GM18867 (cell line): ENCODE measurements at regions not wholly inside any gene's neighbourhood (a gene's known extent, or its start where the extent isn't known, plus 50 kb on each side); places are given as distances from the start of the nearest gene placed in this dataset.
"Not testable (repeated sequence)": the region's sequence is repeated elsewhere in the genome, so short reads cannot be mapped to it uniquely, and the experiment has no call there.

Source experiments
- ATAC-seq: cut with Tn5 transposase; IDR thresholded peaks from one replicate; pipeline ENCODE4 v1.9.1; 2021; ENCODE audit warnings: mild to moderate bottlenecking, moderate library complexity; ENCODE audit not compliant: unreplicated experiment

DNA sequence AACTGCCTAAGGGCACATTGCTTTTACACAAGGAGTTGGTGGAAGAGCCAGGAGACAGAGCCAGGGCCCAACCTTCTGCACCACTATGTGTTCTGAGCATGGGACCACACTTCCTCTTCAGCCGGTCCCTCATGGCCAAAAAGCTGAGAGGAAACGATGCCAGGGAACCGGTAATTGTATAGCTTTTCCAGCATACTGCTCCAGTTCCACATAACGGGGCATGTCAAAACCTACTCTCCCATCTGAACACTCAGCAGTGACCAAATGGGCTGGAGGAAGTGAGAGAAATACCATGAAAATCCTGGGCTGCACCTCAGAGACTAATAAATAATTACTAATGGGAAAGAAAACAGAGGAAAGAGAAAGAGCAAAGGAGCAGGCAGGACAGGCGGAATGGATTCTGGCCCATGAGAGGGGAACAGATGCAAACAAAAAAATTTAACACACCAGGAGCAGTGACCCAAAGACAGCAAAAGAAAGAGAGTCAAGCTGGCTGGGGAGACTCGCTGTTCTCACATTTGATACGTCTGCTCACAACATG is 52.0 kb upstream of the BMP2 start:
- ATAC-seq = no peak

DNA sequence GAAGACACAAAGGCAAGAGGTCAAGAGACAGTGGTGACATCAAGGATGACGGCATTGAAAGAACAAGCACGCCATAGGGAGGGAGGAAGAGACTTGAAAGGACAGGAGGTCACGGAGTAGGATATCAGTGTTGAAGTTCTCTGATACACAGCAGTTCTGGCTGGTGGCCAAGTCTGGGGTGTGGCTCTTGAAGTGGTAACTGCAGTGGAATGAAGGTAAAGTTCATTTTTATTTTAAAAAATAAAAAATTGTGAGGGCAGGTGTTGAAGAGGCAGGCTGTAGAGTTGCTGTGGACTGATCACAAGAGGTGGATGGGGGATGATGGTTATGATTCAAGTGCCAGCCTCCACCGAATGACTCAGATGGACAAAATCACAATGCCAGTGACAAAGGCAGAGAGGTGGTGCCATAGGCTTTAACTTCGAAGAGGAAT is 53.2 kb upstream of the BMP2 start:
- ATAC-seq = no peak

DNA sequence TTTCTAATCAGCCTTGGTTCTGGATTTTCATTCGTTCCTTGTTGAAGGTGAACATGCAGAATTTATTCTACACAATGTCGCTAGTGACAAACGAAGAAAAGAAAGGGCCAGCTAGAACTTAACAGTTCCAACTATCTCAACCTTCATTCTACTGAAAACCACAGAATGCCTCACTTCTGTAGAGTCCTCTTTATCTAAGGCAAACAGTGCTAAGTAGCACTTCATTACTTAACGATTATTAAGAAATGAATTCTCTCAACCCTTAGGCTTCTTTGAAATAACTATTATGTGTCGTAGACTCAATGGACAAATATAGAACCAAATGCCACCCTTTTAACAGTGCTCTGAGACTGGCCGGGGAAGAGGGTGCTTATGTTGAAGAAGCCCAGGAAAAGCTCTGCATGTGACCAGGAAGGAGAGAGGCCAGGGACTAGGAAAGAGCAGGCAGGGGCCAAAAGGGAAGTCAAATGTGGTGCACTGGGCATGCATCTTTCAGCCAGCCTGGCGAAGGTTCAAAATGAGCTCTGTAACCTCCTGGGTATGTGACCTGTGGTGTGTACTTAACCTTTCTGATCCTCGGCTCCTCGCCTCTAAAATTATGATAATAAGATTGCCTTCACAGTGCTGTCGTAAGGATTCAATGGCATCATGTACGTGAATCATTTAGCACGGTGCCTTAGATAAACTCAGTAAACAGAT is 55.4 kb upstream of the BMP2 start:
- no peak for ATAC-seq

DNA sequence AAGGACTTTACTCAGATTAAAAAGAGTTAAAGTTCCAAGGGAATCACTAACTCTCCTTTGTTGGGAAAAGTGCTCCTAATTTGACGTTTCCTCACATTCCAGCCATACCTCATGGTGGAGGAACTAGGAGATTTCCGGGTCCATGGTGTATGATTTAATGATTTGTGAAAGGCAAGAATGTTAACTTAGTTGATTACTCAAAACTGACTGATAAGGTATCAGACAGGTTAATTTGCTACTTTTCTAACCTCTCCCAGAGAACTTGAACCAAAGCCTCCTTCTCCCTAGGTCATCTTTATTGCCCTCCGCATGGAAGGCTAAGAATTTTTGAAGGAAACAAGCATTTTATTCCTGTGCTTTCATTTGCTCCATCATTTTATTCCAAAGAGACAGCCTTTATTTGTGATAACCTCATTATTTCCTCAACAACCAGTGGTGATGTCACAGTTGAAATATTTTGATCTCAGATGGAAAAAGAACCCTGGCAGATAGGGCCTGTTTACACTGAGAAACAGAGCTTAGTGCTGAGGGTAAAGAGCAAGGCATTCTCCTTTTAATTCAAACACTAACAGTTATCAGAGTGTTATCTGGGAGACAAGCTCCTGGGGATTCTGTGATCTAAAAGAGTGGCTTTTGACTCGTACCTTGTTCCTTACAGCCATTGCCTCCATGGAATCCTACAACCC is 57.4 kb upstream of the BMP2 start:
- no peak for ATAC-seq

DNA sequence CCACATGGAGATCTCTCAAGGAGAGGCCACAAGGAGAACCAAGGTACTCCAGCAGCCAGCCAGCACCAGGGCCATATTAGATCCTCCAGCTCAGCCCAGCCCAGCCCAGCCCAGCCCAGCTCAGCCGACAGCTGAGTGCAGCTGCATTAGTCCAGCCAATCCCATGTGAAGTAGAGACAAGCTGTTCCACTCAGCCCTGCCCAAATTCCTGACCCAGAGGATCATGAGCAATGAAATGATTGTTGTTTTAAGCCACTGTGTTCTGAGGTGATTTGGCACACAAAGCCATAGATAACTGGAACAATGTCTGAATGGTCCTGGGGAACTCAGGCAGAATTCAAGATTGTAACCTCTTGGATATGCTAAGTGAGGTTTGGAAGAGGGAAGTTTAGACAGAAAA is 59.5 kb upstream of the BMP2 start:
- no peak for ATAC-seq

DNA sequence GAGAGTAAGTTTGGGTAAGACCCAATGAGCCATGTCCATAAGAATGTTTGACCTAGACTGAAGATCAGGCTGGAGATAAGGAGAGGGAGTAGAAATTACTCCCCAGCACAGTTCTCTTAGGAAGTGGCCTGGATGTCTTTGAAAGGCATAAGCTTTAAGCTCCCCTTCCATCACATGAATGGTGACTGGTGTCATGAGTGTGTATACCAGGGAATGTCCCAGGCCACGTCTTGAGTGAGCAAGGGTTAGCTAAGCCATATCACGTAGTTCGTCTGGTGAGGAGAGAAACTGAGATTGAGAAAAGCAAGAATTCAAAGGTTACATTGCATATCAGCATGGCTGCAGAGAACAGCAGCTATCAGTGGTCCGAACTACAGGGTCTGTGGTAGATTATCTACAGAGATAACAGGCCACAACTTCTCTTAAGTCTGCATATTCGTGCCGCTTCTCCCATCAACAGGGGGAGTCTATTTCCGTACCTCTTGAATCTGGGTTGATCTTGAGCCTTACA is 60.1 kb upstream of the BMP2 start:
- ATAC-seq = no peak

DNA sequence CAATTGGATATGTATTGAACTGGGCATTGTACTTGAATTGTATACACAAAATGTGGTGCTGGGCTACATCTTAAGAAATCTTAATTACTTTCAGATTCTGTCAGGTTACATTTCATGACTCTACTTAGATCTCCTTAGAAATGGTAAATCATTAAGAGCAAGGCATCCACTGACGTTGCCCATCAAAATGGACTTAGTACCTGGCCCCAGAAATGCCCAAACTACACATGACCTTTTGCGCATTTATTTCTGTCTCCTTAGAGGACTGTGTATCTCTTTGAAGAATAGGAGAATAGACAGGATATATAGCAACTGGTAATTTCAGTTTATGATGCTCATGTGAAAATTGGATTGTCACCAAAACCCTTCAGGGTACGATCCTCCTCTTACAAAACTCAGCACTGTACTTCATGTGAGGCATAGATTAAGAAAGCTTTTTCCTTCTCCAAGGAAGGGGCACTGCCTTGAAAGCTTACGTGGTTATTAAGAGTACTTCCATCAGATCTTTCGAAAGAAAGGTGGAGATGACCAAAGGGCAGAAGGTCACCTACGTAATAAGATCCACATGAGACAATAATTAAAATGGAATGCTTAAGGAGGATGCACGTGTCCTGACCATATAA is 61.4 kb upstream of the BMP2 start:
- ATAC-seq = no peak

DNA sequence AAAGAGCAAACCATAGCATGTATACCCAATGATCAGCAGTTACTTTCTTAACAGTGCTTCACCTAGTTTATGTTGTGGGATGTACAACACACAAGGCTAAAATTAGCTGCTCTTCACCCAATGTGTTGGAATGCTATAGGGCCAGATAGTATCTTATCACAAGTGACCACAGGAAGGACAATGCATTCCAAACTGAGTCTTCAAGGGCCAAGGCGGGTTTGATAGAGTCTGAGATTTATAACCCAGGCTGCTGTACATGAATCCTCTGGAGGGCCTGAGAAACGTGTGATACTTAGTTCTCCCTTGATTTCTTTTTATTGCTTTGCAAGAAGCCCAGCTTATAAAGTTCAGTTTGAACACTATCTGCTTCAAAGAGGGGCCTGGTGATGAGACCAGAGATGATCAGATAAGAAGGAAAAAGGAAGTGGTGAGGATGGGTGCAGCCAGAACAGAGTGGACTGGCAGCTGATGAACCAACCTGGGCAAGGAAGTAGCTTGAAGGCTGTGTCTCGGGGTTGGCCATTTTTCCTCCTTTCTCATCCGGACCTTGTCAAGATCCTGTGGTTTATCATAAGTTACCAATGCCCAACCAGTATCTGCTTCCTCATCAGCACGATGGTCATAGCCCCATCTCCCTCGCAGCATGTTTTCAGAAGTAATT is 62.2 kb upstream of the BMP2 start:
- ATAC-seq = no peak

DNA sequence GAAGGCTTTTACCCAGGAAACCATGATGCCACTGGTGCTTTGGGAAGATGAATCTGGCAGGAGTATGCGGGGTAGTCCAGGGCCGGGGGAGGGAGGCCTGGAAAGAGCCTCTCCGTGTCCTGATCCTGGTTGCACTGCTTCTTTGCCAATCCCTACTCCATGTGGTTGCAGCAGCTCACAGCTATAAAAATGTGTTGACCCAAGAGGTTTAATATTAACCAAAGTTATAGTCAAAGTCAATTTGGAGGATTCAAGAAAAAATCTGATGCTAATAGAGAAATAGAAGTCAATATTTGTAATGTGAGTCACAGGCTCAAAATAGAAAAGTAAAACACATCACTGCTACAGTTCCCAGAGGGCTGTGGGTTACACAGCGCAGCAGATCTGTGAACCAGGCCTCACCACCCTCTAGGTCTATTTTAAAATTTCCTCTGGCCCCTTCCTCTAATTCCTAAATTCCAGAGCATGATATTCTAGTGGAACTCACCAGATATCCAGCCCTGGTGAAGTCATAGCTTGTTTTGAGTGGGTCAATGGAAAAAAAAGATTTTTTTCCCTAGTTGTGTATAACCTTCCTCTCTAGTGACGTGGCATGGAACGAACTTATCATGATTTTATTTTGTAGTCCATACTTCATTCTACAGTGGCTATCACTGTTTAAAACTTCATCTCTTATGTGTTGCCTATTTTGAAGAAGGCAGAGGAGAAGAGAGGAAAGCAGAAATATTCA is 63.2 kb upstream of the BMP2 start:
- no peak for ATAC-seq

DNA sequence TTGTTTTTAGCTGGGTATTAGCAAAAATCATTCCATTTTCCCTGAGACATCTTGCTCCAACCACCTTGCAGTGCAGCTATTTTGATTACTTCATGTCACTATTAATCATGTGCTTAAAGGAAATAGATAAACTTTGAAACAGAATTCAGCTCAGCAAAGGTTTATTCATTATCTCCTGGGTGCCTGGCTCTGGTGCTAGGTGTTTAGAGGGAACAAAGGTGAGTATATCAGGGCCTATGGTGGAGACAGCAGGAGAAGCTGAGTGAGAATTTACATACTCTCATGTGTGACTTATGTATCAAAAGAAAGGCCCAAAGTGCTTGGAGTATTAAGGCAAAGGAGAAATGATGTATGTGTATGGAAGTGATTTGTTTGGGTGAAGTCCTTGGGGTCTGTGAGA is 63.8 kb upstream of the BMP2 start:
- ATAC-seq = no peak

DNA sequence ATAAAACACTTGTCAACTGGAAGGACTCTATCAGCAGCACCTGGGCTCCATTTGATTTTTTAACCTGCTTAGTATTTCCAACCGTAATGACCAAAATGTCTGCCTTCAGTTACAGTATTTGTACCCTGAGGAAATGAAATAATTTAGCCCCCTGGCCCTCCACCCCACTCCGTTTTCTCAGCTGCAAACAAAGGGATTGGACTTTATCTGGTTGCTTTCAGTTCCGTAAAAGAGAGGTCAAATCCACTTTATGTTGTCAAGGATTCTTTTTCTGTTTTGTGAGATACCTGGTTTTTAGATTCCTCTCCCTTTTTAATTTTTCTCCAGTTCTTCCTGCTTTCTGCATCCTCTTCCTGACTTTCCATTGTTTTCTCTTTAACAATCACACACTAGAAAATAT is 64.4 kb upstream of the BMP2 start:
- ATAC-seq = no peak

DNA sequence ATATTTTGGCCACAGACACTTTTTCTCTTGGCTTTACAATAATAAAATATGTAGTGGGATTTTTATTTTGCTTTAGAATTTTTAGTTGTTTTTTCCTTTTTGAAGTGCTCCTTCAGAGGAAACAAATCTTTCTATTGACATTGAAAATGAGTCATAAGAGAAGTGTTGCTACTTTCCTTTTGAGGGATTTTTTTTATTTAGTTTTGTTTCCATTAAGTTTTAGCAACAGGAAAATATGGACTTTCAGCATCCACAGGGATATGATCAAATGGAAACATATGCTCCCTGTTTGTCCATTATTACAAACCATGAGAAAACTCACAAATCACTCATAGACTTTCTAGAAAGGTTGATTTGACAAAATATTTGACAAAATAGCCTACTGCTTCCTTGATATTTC is 65.3 kb upstream of the BMP2 start:
- no peak for ATAC-seq

DNA sequence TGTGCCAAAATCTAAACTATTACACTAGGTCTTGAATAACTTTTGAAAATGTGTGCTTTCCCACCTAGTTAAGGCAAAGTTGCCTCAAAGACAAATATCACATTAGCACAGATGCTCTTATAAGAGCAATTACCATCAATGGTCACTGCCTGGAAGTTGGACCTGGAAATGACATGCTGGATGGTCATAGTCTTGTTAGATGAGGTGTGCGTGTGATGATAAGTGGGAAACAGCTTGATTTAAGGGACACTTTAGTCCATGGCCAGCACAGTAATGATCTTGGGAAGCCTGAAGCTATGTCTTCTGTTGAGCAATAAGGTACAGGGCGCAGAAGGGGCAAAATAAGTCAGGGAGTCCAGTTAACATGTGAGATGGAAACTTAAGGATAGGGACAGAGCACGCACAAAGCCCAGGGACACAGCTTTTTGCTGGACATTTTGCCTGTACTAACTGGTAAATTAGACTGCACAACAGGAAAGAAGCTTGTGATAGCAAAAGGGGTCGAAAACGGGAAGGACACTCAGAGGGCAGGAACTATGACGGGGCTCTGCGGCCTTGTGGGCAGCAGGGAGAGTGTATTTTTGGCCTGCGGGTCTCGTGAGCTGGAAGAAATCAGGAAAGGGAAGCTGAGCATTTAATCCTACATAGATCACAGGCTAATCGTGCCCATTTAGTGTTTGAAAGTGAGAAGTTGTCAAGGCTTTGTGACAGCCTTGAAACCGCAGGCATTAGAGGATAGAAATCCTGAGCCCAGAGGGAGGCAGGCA is 66.7 kb upstream of the BMP2 start:
- ATAC-seq = no peak

DNA sequence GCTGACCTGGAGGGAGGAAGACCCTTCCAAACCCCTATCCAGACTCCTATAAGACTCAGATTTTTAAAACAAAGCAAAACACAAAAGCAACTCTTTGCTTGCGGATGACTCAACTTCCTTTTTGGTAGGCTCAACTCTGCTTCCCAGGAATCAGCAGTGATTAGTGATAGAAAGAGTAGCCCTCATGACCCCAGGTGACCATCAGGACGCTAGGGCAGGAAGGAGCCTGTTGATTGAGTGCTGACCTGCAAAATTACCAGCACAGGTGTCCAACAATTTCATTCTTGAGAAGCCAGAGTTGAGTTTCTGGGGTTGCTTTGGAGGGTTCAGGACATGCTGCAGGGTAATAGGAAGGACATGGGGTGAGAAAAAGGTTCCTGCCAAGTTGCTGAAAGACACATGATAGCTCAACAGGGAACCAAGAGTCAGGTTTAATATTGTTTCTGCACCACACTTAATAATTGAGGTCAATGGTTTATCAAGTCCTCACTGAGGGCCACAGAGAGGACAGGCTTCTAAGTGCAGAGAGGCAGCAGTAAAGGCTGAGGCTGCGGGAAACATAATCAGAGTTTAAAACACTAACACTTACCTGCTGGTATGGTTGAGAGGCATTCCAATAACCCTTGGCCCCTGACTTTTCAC is 67.4 kb upstream of the BMP2 start:
- no peak for ATAC-seq

DNA sequence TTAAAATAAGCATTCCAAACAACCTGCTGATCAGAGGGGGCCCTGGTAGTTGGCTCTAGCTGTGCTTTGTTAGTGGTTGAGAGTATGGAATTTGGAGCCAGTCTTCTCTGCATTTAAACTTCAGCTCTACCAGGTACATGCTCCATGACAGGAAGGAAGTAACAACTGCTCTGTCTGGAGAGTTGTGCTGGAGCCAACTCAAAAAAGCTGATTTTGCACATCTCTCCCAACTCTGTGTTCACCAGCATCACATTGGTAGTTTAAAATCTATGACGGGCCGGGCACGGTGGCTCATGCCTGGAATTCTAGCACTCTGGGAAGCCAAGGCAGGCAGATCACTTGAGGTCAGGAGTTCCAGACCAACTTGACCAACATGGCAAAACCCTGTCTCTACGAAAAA is 68.8 kb upstream of the BMP2 start:
- no peak for ATAC-seq

DNA sequence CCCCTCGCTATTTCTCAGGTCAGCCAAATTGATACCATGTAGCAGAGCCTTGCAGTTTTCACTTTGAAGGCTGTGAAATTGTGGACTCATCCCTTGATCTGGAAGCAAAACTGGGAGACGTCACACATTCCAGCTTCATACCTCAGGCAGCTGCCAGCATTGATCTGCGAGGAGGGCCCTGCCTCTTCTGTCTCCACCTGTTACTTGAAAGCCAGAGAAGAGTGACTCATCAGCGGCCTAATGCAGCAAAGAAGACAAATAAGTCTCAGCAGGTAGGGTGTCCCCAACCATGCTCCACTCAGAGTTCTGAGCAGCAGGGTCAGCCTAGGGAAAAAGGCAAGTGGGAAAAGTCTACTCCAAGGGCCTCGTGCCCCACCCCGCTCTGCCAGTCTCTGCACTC is 69.4 kb upstream of the BMP2 start:
- no peak for ATAC-seq

DNA sequence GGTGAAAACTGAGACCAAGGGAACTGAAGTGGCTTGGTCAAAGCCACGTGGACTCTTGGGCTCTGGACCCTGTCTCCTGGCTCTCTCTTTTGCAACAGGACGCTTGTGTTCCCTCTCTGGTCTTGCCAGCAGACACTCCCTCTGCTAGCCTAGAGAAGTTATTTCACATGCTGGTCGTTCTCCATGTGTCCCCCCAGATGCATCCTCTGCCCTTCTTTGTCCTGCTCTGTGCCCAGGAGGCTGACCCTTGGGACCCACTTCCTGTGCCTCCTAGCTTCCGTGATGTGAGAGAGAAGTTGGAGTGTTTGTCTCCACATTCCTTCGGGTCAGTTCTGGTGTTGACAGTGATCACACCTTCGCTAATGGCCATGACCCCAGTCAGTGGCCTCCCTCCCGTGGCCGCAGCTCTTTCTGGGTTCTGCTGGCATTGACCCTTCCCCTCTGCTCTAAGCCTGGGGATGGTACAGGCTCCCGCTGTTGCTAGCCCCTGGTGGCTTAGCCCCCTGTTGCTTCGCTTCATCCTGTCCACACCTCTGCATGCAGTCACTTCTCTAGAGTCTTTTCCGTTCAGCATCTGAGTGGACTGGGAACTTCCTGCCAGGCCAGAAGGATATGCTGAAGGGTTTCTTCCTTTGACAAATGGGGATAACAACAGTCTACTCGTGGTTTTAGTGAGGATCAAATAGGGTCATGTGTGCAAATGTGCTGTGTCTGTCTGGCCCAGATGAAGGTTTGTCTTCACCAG is 70.1 kb upstream of the BMP2 start:
- ATAC-seq = no peak

DNA sequence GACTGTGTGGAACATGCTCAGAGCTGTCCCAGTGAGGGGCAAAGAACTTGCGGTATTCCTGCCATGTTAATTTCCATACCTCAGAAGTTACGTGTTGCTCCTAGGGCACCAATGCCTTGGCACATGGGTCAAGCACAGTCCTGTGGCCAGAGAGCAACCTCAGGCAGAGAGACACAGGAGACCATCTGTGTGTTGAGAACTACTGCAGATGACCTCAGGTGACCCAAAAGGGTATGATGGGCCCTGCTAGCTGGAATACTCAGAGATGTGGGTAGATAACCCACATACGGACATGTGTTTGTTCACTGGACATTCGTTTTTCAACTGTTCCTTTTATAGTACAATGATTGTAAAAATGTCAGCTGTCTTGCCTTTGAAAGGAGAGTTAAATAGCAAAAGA is 71.5 kb upstream of the BMP2 start:
- ATAC-seq = no peak

DNA sequence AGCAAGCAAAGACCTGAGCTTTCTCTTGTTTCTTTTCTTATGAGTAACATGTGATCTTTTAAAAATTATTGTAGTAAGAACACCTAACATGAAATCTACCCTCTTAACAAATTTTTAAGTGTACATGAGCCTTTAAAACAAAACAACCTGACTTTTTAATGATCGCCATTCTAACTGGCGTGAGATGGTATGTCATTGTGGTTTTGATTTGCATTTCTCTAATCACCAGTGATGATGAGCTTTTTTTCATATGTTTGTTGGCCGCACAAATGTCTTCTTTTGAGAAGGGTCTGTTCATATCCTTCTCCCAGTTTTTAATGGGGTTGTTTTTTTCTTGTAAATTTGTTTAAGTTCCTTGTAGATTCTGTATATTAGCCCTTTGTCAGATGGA is 73.7 kb upstream of the BMP2 start:
- not testable (repeated sequence) for ATAC-seq
